Mesendoderm (in vitro differentiated cells): ENCODE measurements at regions not wholly inside any gene's neighbourhood (a gene's known extent, or its start where the extent isn't known, plus 50 kb on each side); places are given as distances from the start of the nearest gene placed in this dataset.
"Not testable (repeated sequence)": the region's sequence is repeated elsewhere in the genome, so short reads cannot be mapped to it uniquely, and the experiment has no call there.

ENCODE experiments used
- DNase-seq: peaks from one replicate; pipeline ENCODE4 v3.0.0; 2013
- H2AK5ac ChIP-seq: 2 replicates; pipeline ENCODE4 v1.6.1; 2013; ENCODE audit warnings: low read length, inconsistent platforms
- H2BK120ac ChIP-seq: 2 replicates; pipeline ENCODE4 v1.6.1; 2013; ENCODE audit warnings: low read depth, mild to moderate bottlenecking, low read length, moderate library complexity, mixed read lengths
- H2BK15ac ChIP-seq: replicated peaks from 2 replicates; pipeline ENCODE4 v1.6.1; 2013; ENCODE audit warnings: low read depth, mild to moderate bottlenecking, moderate library complexity
- H2BK5ac ChIP-seq: 2 replicates; pipeline ENCODE4 v1.6.1; 2013; ENCODE audit warnings: low read length, inconsistent platforms
- H3K18ac ChIP-seq: 2 replicates; pipeline ENCODE4 v1.6.1; 2013; ENCODE audit warnings: mild to moderate bottlenecking, low read length, mixed read lengths
- H3K23ac ChIP-seq: one replicate; pipeline ENCODE4 v1.6.1; 2013; ENCODE audit warnings: low read length
- H3K27ac ChIP-seq: 2 replicates; pipeline ENCODE4 v1.5.1; 2013; ENCODE audit warnings: low read depth, mild to moderate bottlenecking, inconsistent platforms, low read length, moderate library complexity
- H3K27me3 ChIP-seq: 2 replicates; pipeline ENCODE4 v1.6.1; 2013; ENCODE audit warnings: low read length, control low read depth, mild to moderate bottlenecking, inconsistent platforms; ENCODE audit not compliant: insufficient read depth, poor library complexity
- H3K36me3 ChIP-seq: 2 replicates; pipeline ENCODE4 v1.6.1; 2013; ENCODE audit warnings: low read length, inconsistent platforms; ENCODE audit not compliant: control insufficient read depth, insufficient read depth
- H3K4ac ChIP-seq: one replicate; pipeline ENCODE4 v1.6.1; 2013; ENCODE audit warnings: low read depth, mild to moderate bottlenecking, low read length, moderate library complexity
- H3K4me1 ChIP-seq: 2 replicates; pipeline ENCODE4 v1.6.1; 2013; ENCODE audit warnings: low read depth, low read length, inconsistent platforms; ENCODE audit not compliant: control insufficient read depth
- H3K4me2 ChIP-seq: 2 replicates; pipeline ENCODE4 v1.6.1; 2013; ENCODE audit warnings: low read length
- H3K4me3 ChIP-seq: 2 replicates; pipeline ENCODE4 v1.5.1; 2013; ENCODE audit warnings: mild to moderate bottlenecking, low read length
- H3K56ac ChIP-seq: one replicate; pipeline ENCODE4 v1.6.1; 2013; ENCODE audit warnings: low read length
- H3K79me1 ChIP-seq: 2 replicates; pipeline ENCODE4 v1.6.1; 2013; ENCODE audit warnings: low read length, inconsistent platforms
- H3K79me2 ChIP-seq: 2 replicates; pipeline ENCODE4 v1.6.1; 2013; ENCODE audit warnings: mild to moderate bottlenecking, low read length; ENCODE audit not compliant: control insufficient read depth, insufficient read depth
- H3K9ac ChIP-seq: 2 replicates; pipeline ENCODE4 v1.6.1; 2013; ENCODE audit warnings: low read length, inconsistent platforms
- H4K5ac ChIP-seq: one replicate; pipeline ENCODE4 v1.6.1; 2013; ENCODE audit warnings: low read length
- H4K8ac ChIP-seq: one replicate; pipeline ENCODE4 v1.6.1; 2013; ENCODE audit warnings: low read depth, mild to moderate bottlenecking, control low read depth, low read length, moderate library complexity
- WGBS: extraction: QIAGEN DNeasy Blood & Tissue Kit; methylation state at CpG from one replicate; pipeline ENCODE4 v1.1.7; 2013; ENCODE audit warnings: low lambda C conversion rate, missing lambda C conversion rate; ENCODE audit not compliant: insufficient coverage; ENCODE audit errors: extremely low coverage; 5-methylcytosine and 5-hydroxymethylcytosine counted together

GRCh38 chr2:120511947-120512710, 166.2 kb downstream of the INHBB start:
- Histone ChIP-seq H3K4me1 (no peaks in the 10 kb centered on the region), H3K56ac (no peak overlapping the region), H3K23ac (no peak overlapping the region), H4K8ac (no peak overlapping the region), H2AK5ac (no peak overlapping the region), H4K5ac (no peak overlapping the region), H2BK120ac (no peak overlapping the region), H3K18ac (no peak overlapping the region), H3K27me3 (no peaks in the 10 kb centered on the region), H2BK15ac (no peak overlapping the region), H2BK5ac (no peak overlapping the region), H3K79me1 (no peaks in the 10 kb centered on the region), H3K27ac (no peak overlapping the region), H3K4me2 (no peak overlapping the region), H3K4ac (no peak overlapping the region), H3K36me3 (no peaks in the 10 kb centered on the region), H3K79me2 (no peaks in the 10 kb centered on the region), H3K4me3 (no peak overlapping the region), H3K9ac (no peak overlapping the region)
- WGBS, result no CpG with 5 or more reads among the region's 19 CpGs
- DNase-seq, result no peak

GRCh38 chr2:120513776-120514357, 167.9 kb downstream of the INHBB start:
- Histone ChIP-seq H4K5ac (no peak overlapping the region), H3K4me3 (no peak overlapping the region), H3K36me3 (no peaks in the 10 kb centered on the region), H3K4me1 (no peaks in the 10 kb centered on the region), H4K8ac (no peak overlapping the region), H3K9ac (no peak overlapping the region), H2BK120ac (no peak overlapping the region), H3K27me3 (no peaks in the 10 kb centered on the region), H2BK5ac (no peak overlapping the region), H3K79me1 (no peaks in the 10 kb centered on the region), H3K18ac (no peak overlapping the region), H3K4ac (no peak overlapping the region), H2BK15ac (no peak overlapping the region), H3K23ac (no peak overlapping the region), H2AK5ac (no peak overlapping the region), H3K79me2 (no peaks in the 10 kb centered on the region), H3K56ac (no peak overlapping the region), H3K27ac (no peak overlapping the region), H3K4me2 (no peak overlapping the region)
- no CpG with 5 or more reads among the region's 10 CpGs for WGBS
- DNase-seq, result no peak

GRCh38 chr2:120514521-120514920, 168.6 kb downstream of the INHBB start:
- H3K79me1 ChIP-seq, result no peaks in the 10 kb centered on the region
- H2BK15ac ChIP-seq, result no peak overlapping the region
- no peak overlapping the region for H3K27ac ChIP-seq
- H2BK5ac ChIP-seq, result no peak overlapping the region
- H2BK120ac ChIP-seq, result no peak overlapping the region
- no peak overlapping the region for H4K5ac ChIP-seq
- no peaks in the 10 kb centered on the region for H3K79me2 ChIP-seq
- H3K4ac ChIP-seq, result no peak overlapping the region
- H3K4me2 ChIP-seq, result no peak overlapping the region
- H4K8ac ChIP-seq, result no peak overlapping the region
- H3K4me1 ChIP-seq, result no peaks in the 10 kb centered on the region
- no peak overlapping the region for H3K9ac ChIP-seq
- H3K56ac ChIP-seq, result no peak overlapping the region
- no peaks in the 10 kb centered on the region for H3K27me3 ChIP-seq
- no peak overlapping the region for H3K23ac ChIP-seq
- no CpG with 5 or more reads among the region's 8 CpGs for WGBS
- no peak overlapping the region for H3K4me3 ChIP-seq
- H2AK5ac ChIP-seq, result no peak overlapping the region
- DNase-seq, result no peak
- no peaks in the 10 kb centered on the region for H3K36me3 ChIP-seq
- H3K18ac ChIP-seq, result no peak overlapping the region

- not testable (repeated sequence) for H2BK120ac ChIP-seq, H3K4ac ChIP-seq, H3K79me2 ChIP-seq, H3K36me3 ChIP-seq, H3K4me2 ChIP-seq, H2BK15ac ChIP-seq, H3K9ac ChIP-seq, H4K5ac ChIP-seq, H3K27me3 ChIP-seq, H3K23ac ChIP-seq, H2BK5ac ChIP-seq, H3K4me3 ChIP-seq, H4K8ac ChIP-seq, H2AK5ac ChIP-seq, H3K79me1 ChIP-seq, H3K18ac ChIP-seq, H3K27ac ChIP-seq, DNase-seq, H3K4me1 ChIP-seq, H3K56ac ChIP-seq
- no CpG with 5 or more reads among the region's 1 CpG for WGBS
Measured at GRCh38 chr2:120515066-120515758, 169.3 kb downstream of the INHBB start.

GRCh38 chr2:120515759-120516678, 170.1 kb downstream of the INHBB start:
- Histone ChIP-seq H4K8ac (no peak overlapping the region), H3K4ac (no peak overlapping the region), H3K79me2 (no peaks in the 10 kb centered on the region), H2BK15ac (no peak overlapping the region), H2BK5ac (no peak overlapping the region), H3K4me3 (no peak overlapping the region), H3K79me1 (no peaks in the 10 kb centered on the region), H3K27ac (no peak overlapping the region), H3K27me3 (no peaks in the 10 kb centered on the region), H3K56ac (no peak overlapping the region), H3K23ac (no peak overlapping the region), H2BK120ac (no peak overlapping the region), H3K4me2 (no peak overlapping the region), H2AK5ac (no peak overlapping the region), H3K18ac (no peak overlapping the region), H4K5ac (no peak overlapping the region), H3K4me1 (no peaks in the 10 kb centered on the region), H3K9ac (no peak overlapping the region), H3K36me3 (no peaks in the 10 kb centered on the region)
- WGBS, result no CpG with 5 or more reads among the region's 5 CpGs
- DNase-seq, result no peak
